OCI-LY7 (cell line): ENCODE measurements at regions not wholly inside any gene's neighbourhood (a gene's known extent, or its start where the extent isn't known, plus 50 kb on each side); places are given as distances from the start of the nearest gene placed in this dataset.

ENCODE experiments used
- BruUV-seq: library from RNA; stranded (reverse); fragments of 400-500 nt; replicated peaks from 2 replicates; lab custom pipeline; 2021; lab: Mats Ljungman, UMichigan
- CTCF ChIA-PET: fragments of 300-600 bp; sonication (Branson Sonifier 250); formaldehyde crosslinking; loops from one replicate; lab custom pipeline; 2022; ENCODE audit warnings: antibody characterized with exemption; ENCODE audit not compliant: unreplicated experiment; lab: Charles Lee
- POLR2A ChIA-PET: fragments of 300-600 bp; sonication (Branson Sonifier 250); formaldehyde crosslinking; loops from one replicate; lab custom pipeline; 2022; ENCODE audit warnings: antibody characterized with exemption; lab: Charles Lee
- DNase-seq: peaks from one replicate; pipeline ENCODE4 v3.0.0-alpha.2; 2015; ENCODE audit warnings: low spot score
- H2AFZ ChIP-seq: fragments of 200-600 bp; sonication (generic), shearing (Covaris generic); 2 replicates; pipeline ENCODE4 v1.6.1; 2014; ENCODE audit warnings: mild to moderate bottlenecking, antibody characterized with exemption, low read length, moderate library complexity
- H3K27ac ChIP-seq: fragments of 200-600 bp; sonication (generic); 2 replicates; pipeline ENCODE4 v1.5.1; 2014; ENCODE audit warnings: mixed run types, low read depth, mild to moderate bottlenecking, moderate library complexity, low read length, inconsistent platforms; ENCODE audit not compliant: poor library complexity, severe bottlenecking
- H3K36me3 ChIP-seq: fragments of 200-600 bp; sonication (generic); 2 replicates; pipeline ENCODE4 v1.6.1; 2014; ENCODE audit warnings: mild to moderate bottlenecking, antibody characterized with exemption, low read length, moderate library complexity, mixed read lengths; ENCODE audit not compliant: insufficient read depth
- H3K4me1 ChIP-seq: fragments of 200-600 bp; sonication (generic); 2 replicates; pipeline ENCODE4 v1.5.1; 2014; ENCODE audit warnings: mild to moderate bottlenecking, low read length; ENCODE audit not compliant: insufficient read depth, poor library complexity, severe bottlenecking
- H3K4me2 ChIP-seq: fragments of 200-600 bp; sonication (generic); 2 replicates; pipeline ENCODE4 v1.6.1; 2014; ENCODE audit warnings: mild to moderate bottlenecking, low read length
- H3K4me3 ChIP-seq: fragments of 200-600 bp; sonication (generic); 2 replicates; pipeline ENCODE4 v1.5.1; 2014; ENCODE audit warnings: mild to moderate bottlenecking, low read depth, low read length; ENCODE audit not compliant: poor library complexity, severe bottlenecking
- H3K79me2 ChIP-seq: fragments of 200-600 bp; sonication (generic); 2 replicates; pipeline ENCODE4 v1.6.1; 2016; ENCODE audit warnings: low read depth, mild to moderate bottlenecking, low read length, moderate library complexity, mixed read lengths; ENCODE audit not compliant: insufficient read depth
- H3K9me2 ChIP-seq: fragments of 200-600 bp; sonication (generic); 2 replicates; pipeline ENCODE4 v1.6.1; 2016; ENCODE audit warnings: mild to moderate bottlenecking, low read length, mixed read lengths; ENCODE audit not compliant: insufficient read depth
- H3K9me3 ChIP-seq: fragments of 200-600 bp; sonication (generic); 2 replicates; pipeline ENCODE4 v1.6.1; 2014; ENCODE audit warnings: mild to moderate bottlenecking, mixed run types, low read length, mixed read lengths
- H4K20me1 ChIP-seq: fragments of 200-600 bp; sonication (generic); 2 replicates; pipeline ENCODE4 v1.6.1; 2014; ENCODE audit warnings: mild to moderate bottlenecking, antibody characterized with exemption, low read length, moderate library complexity, mixed read lengths; ENCODE audit not compliant: insufficient read depth
- CTCF ChIP-seq: fragments of 200-600 bp; sonication (generic); conservative IDR thresholded peaks from 2 replicates; pipeline ENCODE4 v1.5.1; 2014; ENCODE audit warnings: mild to moderate bottlenecking, antibody characterized with exemption, low read length, moderate library complexity, mixed read lengths
- EZH2phosphoT487 ChIP-seq: fragments of 200-600 bp; sonication (generic); IDR thresholded peaks from 2 replicates; pipeline ENCODE4 v1.6.1; 2018; ENCODE audit warnings: low read depth, borderline replicate concordance, mild to moderate bottlenecking, mixed run types, antibody characterized with exemption, low read length, moderate library complexity, mixed read lengths
- intact Hi-C: fragments of 100-400 bp; cut with micrococcal nuclease; formaldehyde crosslinking; loops from one replicate; pipeline ENCODE4 v1.10.0; 2022; ENCODE audit not compliant: unreplicated experiment

- intact Hi-C loops: no loop called here
- ChIA-PET CTCF (no interaction called here), POLR2A (interaction anchor here (1.0 kb wide), 1 partner anchor 9 kb away, joined by 3 read pairs; no protein-coding TSS in a partner anchor)
- H3K27ac ChIP-seq: no peak overlapping the region
- H3K79me2 ChIP-seq: no peaks in the 10 kb centered on the region
- no peaks in the 10 kb centered on the region for H3K9me2 ChIP-seq
- TF ChIP-seq CTCF: no peak
- no peak for TF ChIP-seq EZH2phosphoT487
- H3K9me3 ChIP-seq: no peaks in the 10 kb centered on the region
- no peaks in the 10 kb centered on the region for H3K36me3 ChIP-seq
- BruUV-seq: no TSS peak
- H2AFZ ChIP-seq: no peak overlapping the region
- no peaks in the 10 kb centered on the region for H3K4me1 ChIP-seq
- no peak for DNase-seq
- H3K4me3 ChIP-seq: no peak overlapping the region
- no peaks in the 10 kb centered on the region for H4K20me1 ChIP-seq
- H3K4me2 ChIP-seq: no peak overlapping the region
Measured at GRCh38 chr1:82218846-82219245, 418.1 kb downstream of the ADGRL2 start.

GRCh38 chr1:82215853-82216175, 415.1 kb downstream of the ADGRL2 start:
- Histone ChIP-seq H3K27ac (no peak overlapping the region), H3K4me3 (no peak overlapping the region), H3K9me2 (no peaks in the 10 kb centered on the region), H2AFZ (no peak overlapping the region), H4K20me1 (no peaks in the 10 kb centered on the region), H3K4me1 (no peaks in the 10 kb centered on the region), H3K79me2 (no peaks in the 10 kb centered on the region), H3K36me3 (no peaks in the 10 kb centered on the region), H3K9me3 (no peaks in the 10 kb centered on the region), H3K4me2 (no peak overlapping the region)
- POLR2A ChIA-PET: interaction anchor here (0.5 to 0.8 kb wide), 2 partner anchors 117 to 127 kb away, joined by 3 to 6 read pairs; no protein-coding TSS in a partner anchor
- no TSS peak for BruUV-seq
- CTCF ChIA-PET: no interaction called here
- TF ChIP-seq CTCF (no peak), EZH2phosphoT487 (no peak)
- intact Hi-C loops: no loop called here
- DNase-seq: no peak

GRCh38 chr1:82215056-82215852, 414.5 kb downstream of the ADGRL2 start:
- intact Hi-C loops: no loop called here
- TF ChIP-seq EZH2phosphoT487 (no peak), CTCF (no peak)
- Histone ChIP-seq H3K4me2 (no peak overlapping the region), H3K9me3 (no peaks in the 10 kb centered on the region), H3K4me1 (no peaks in the 10 kb centered on the region), H3K27ac (no peak overlapping the region), H3K9me2 (no peaks in the 10 kb centered on the region), H3K4me3 (no peak overlapping the region), H3K36me3 (no peaks in the 10 kb centered on the region), H2AFZ (no peak overlapping the region), H3K79me2 (no peaks in the 10 kb centered on the region), H4K20me1 (no peaks in the 10 kb centered on the region)
- POLR2A ChIA-PET: interaction anchor here (0.6 kb wide), 2 partner anchors 23 to 625 kb away, joined by 3 read pairs; no protein-coding TSS in a partner anchor
- no TSS peak for BruUV-seq
- CTCF ChIA-PET: no interaction called here
- no peak for DNase-seq
